Lung (tissue), 11 donors: ENCODE measurements at regions not wholly inside any gene's neighbourhood (a gene's known extent, or its start where the extent isn't known, plus 50 kb on each side); places are given as distances from the start of the nearest gene placed in this dataset.

ENCODE experiments used
- ATAC-seq: fragments of 200-7000 bp; cut with Tn5 transposase; one replicate; pipeline ENCODE4 v1.9.1; 2020; ENCODE audit warnings: moderate number of reproducible peaks; ENCODE audit not compliant: insufficient read depth, low FRiP score
- DNase-seq, 3 donors: peaks; one replicate each; pipeline ENCODE4 v3.0.0-alpha.2; 2013 to 2017
- H3K27ac ChIP-seq, 2 donors: one replicate each; pipeline ENCODE4 v1.5.1; 2013; ENCODE audit warnings: mild to moderate bottlenecking in 2 of 2, moderate library complexity in 2 of 2, control low read depth in 1 of 2, inconsistent platforms in 1 of 2, low read depth in 1 of 2, low read length in 1 of 2
- H3K27me3 ChIP-seq, 3 donors: one replicate each; pipeline ENCODE4 v1.5.1; 2013; ENCODE audit warnings: low read length in 2 of 3; ENCODE audit not compliant: control insufficient read depth in 3 of 3, insufficient read depth in 3 of 3
- H3K36me3 ChIP-seq, 4 donors: one replicate each; pipeline ENCODE4 v1.5.1; 2013; ENCODE audit warnings: low read length in 4 of 4, mild to moderate bottlenecking in 1 of 4, moderate library complexity in 1 of 4; ENCODE audit not compliant: control insufficient read depth in 4 of 4, insufficient read depth in 4 of 4
- H3K4me1 ChIP-seq, 5 donors: one replicate each; pipeline ENCODE4 v1.5.1; 2013; ENCODE audit warnings: low read length in 5 of 5, mild to moderate bottlenecking in 2 of 5, moderate library complexity in 1 of 5; ENCODE audit not compliant: control insufficient read depth in 5 of 5, insufficient read depth in 5 of 5
- H3K4me3 ChIP-seq: one replicate; pipeline ENCODE4 v1.5.1; 2013; ENCODE audit warnings: mild to moderate bottlenecking, control low read depth, moderate library complexity
- H3K9ac ChIP-seq, 2 donors: one replicate each; pipeline ENCODE4 v1.5.1; 2013; ENCODE audit warnings: low read length in 2 of 2, control low read depth in 1 of 2; ENCODE audit not compliant: insufficient read depth in 1 of 2
- H3K9me3 ChIP-seq, 4 donors: one replicate each; pipeline ENCODE4 v1.5.1; 2013; ENCODE audit warnings: low read length in 3 of 4, mild to moderate bottlenecking in 1 of 4, moderate library complexity in 1 of 4; ENCODE audit not compliant: control insufficient read depth in 4 of 4, insufficient read depth in 3 of 4
- WGBS, 2 donors: extraction: QIAGEN DNeasy Blood & Tissue Kit; methylation state at CpG; one replicate each; pipeline ENCODE4 v1.1.7; 2013; 5-methylcytosine and 5-hydroxymethylcytosine counted together
- TF ChIP-seq, protein P1 (sequence below): IDR thresholded peaks from 2 replicates; pipeline ENCODE4 v1.5.1; 2012; ENCODE audit warnings: mild to moderate bottlenecking; ENCODE audit errors: control extremely low read depth, extremely low read depth
- donor health status: control.
- donor health status: control.
- donor health status: Bipolar disorder and iron deficiency.
- donor health status: healthy.
- donor health status: DM: yes; HTN: yes; CAD: no.

GRCh38 chr3:82002491-82002890, 241.0 kb upstream of the GBE1 start:
- WGBS, 2 donors: 59 to 77% methylated on average over 2 of the region's 2 CpGs
- H3K4me3 ChIP-seq: no peak overlapping the region
- H3K36me3 ChIP-seq: no peaks in the 10 kb centered on the region
- no peaks in the 10 kb centered on the region for H3K27me3 ChIP-seq
- no peak overlapping the region for H3K9ac ChIP-seq
- ATAC-seq (no peak), DNase-seq (no peak)
- H3K27ac ChIP-seq: no peak overlapping the region
- TF ChIP-seq, protein P1, sequence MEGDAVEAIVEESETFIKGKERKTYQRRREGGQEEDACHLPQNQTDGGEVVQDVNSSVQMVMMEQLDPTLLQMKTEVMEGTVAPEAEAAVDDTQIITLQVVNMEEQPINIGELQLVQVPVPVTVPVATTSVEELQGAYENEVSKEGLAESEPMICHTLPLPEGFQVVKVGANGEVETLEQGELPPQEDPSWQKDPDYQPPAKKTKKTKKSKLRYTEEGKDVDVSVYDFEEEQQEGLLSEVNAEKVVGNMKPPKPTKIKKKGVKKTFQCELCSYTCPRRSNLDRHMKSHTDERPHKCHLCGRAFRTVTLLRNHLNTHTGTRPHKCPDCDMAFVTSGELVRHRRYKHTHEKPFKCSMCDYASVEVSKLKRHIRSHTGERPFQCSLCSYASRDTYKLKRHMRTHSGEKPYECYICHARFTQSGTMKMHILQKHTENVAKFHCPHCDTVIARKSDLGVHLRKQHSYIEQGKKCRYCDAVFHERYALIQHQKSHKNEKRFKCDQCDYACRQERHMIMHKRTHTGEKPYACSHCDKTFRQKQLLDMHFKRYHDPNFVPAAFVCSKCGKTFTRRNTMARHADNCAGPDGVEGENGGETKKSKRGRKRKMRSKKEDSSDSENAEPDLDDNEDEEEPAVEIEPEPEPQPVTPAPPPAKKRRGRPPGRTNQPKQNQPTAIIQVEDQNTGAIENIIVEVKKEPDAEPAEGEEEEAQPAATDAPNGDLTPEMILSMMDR: no peak
- peaks cover 0 to 3% (median under 1%) of the 10 kb centered on the region in 4 donors for H3K9me3 ChIP-seq
- H3K4me1 ChIP-seq: peaks cover 0 to 19% (median 3%) of the 10 kb centered on the region in 5 donors

DNA sequence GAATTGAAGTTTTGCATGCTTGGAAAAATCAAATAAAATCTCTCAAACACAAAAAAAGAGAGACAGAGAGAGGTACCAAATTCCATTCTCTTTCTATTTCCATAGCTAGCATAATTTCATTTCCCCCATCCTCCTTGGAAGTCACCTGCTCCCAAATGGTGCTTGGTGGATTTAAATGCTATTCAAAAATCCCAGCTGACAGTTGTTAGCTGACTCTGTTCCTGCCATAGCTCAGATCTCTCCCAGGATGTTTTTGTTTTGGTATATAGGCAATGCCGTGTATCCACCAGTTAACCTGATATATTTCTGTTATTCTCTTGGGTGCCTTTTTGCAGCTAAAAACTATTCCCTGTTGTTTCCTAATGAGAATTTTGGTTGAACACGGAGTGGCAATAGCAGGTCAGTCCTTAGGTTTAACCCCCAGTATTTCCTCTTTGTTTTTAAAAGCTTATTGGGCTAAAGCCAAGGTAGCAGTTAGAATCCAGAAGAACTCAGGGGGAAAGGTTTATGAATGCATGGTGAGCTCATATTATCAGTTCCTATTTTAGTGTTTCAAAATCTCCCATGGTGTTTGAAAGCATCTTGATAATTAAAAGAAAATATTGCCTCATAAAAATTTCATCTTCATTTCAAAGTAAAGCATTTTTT, 240.0 kb upstream of the GBE1 start:
- H3K4me3 ChIP-seq: no peak overlapping the region
- no peaks in the 10 kb centered on the region for H3K27me3 ChIP-seq
- H3K4me1 ChIP-seq: peaks cover 0 to 19% (median 4%) of the 10 kb centered on the region in 5 donors
- DNase-seq: no peak
- H3K36me3 ChIP-seq: no peaks in the 10 kb centered on the region
- no peak overlapping the region for H3K9ac ChIP-seq
- ATAC-seq: no peak
- WGBS, 2 donors: 59 to 69% methylated on average over 2 of the region's 2 CpGs
- no peak overlapping the region for H3K27ac ChIP-seq
- TF ChIP-seq, protein P1: no peak
- H3K9me3 ChIP-seq: no peaks in the 10 kb centered on the region

DNA sequence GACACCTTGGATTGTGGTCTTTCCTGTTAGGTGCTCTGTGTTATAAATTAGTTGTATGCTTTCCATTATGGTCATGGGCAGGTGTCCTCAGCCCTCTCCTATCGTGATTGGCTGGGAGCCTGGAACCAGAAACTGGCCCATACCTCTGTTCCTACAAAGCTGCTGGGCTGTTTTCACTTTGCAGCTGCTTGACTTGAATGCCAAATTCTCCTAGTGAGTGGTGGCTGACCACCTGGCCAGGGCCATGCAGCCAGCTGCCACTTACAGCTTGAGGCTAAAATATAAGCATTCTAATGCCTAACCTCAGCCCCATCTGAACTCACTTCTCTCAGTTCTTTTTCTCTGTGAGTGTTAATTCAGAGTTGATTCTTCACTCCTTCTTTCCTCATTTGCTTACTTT, 239.3 kb upstream of the GBE1 start:
- Histone ChIP-seq H3K9ac (no peak overlapping the region), H3K4me1 (peaks cover 0 to 19% (median 4%) of the 10 kb centered on the region in 5 donors), H3K36me3 (no peaks in the 10 kb centered on the region), H3K27me3 (no peaks in the 10 kb centered on the region), H3K4me3 (no peak overlapping the region), H3K9me3 (no peaks in the 10 kb centered on the region), H3K27ac (no peak overlapping the region)
- TF ChIP-seq, protein P1: no peak
- DNase-seq (no peak), ATAC-seq (no peak)
- 77 to 95% methylated on average over 1 of the region's 1 CpG for WGBS, 2 donors

DNA sequence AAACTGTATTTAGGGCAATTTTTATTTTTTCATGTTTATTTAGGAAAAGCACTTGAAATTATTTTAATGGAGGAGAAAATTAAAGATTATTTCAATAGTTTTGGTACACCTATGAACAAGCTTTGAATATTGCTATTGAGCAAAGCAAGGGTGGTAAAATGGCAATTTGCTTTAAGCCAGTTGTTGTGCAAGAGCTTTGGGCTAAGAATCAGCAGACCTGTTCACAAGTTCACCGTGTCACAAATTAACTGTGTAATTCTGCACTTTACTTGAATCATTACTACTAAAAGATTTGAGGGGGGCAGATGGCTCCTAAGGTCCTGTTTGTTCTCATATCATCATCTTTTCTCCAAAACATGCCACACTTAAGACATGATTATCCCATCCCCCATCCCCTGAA, 238.9 kb upstream of the GBE1 start:
- no peak overlapping the region for H3K9ac ChIP-seq
- H3K36me3 ChIP-seq: no peaks in the 10 kb centered on the region
- H3K27me3 ChIP-seq: no peaks in the 10 kb centered on the region
- H3K4me1 ChIP-seq: peaks cover 0 to 19% (median 4%) of the 10 kb centered on the region in 5 donors
- H3K9me3 ChIP-seq: no peaks in the 10 kb centered on the region
- WGBS, 2 donors: 83 to 86% methylated on average over 1 of the region's 1 CpG
- ATAC-seq (no peak), DNase-seq (no peak)
- no peak overlapping the region for H3K4me3 ChIP-seq
- H3K27ac ChIP-seq: no peak overlapping the region
- TF ChIP-seq, protein P1: no peak
